ENCODE measurements at regions not wholly inside any gene's neighbourhood (a gene's known extent, or its start where the extent isn't known, plus 50 kb on each side); places are given as distances from the start of the nearest gene placed in this dataset.

GRCh38 chr1:29398431-29398830 lies 162.1 kb downstream of the PTPRU start:
- no peaks in the 10 kb centered on the region for H3K4me1 ChIP-seq
- peaks cover 6% of the 10 kb centered on the region for H3K9me3 Mint-ChIP-seq
- H2AFZ ChIP-seq (replicated peaks): no peak overlapping the region
- no peaks in the 10 kb centered on the region for H3K9me3 ChIP-seq (ENCODE audit: low read depth)
- no peak overlapping the region for H3K4me3 ChIP-seq
- DNase-seq (ENCODE audit: low spot score): no peak
- H3K4me3 Mint-ChIP-seq: no peak overlapping the region
- H3K4me2 ChIP-seq: no peak overlapping the region
- H3K27ac ChIP-seq: no peak overlapping the region
- peaks cover 3% of the 10 kb centered on the region for H3K27me3 Mint-ChIP-seq (ENCODE audit: insufficient read depth, low read depth)
- H3K36me3 ChIP-seq: no peaks in the 10 kb centered on the region
- no peaks in the 10 kb centered on the region for H3K27me3 ChIP-seq
- H3K27ac Mint-ChIP-seq: no peak overlapping the region
- TF ChIP-seq EZH2 (IDR thresholded peaks at IDR 0.05) (no peak), EZH2phosphoT487 (IDR thresholded peaks at IDR 0.05) (no peak)
- TF ChIP-seq, protein P1, sequence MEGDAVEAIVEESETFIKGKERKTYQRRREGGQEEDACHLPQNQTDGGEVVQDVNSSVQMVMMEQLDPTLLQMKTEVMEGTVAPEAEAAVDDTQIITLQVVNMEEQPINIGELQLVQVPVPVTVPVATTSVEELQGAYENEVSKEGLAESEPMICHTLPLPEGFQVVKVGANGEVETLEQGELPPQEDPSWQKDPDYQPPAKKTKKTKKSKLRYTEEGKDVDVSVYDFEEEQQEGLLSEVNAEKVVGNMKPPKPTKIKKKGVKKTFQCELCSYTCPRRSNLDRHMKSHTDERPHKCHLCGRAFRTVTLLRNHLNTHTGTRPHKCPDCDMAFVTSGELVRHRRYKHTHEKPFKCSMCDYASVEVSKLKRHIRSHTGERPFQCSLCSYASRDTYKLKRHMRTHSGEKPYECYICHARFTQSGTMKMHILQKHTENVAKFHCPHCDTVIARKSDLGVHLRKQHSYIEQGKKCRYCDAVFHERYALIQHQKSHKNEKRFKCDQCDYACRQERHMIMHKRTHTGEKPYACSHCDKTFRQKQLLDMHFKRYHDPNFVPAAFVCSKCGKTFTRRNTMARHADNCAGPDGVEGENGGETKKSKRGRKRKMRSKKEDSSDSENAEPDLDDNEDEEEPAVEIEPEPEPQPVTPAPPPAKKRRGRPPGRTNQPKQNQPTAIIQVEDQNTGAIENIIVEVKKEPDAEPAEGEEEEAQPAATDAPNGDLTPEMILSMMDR (IDR thresholded peaks at IDR 0.05): no peak
- H3K36me3 Mint-ChIP-seq: no peaks in the 10 kb centered on the region
- H4K20me1 ChIP-seq (ENCODE audit: low read depth): no peaks in the 10 kb centered on the region
- H3K79me2 ChIP-seq (ENCODE audit: low read depth): no peaks in the 10 kb centered on the region
- H3K9ac ChIP-seq: no peak overlapping the region
- no peaks in the 10 kb centered on the region for H3F3A ChIP-seq (ENCODE audit: low read depth)
- no peaks in the 10 kb centered on the region for H3K4me1 Mint-ChIP-seq

DNA sequence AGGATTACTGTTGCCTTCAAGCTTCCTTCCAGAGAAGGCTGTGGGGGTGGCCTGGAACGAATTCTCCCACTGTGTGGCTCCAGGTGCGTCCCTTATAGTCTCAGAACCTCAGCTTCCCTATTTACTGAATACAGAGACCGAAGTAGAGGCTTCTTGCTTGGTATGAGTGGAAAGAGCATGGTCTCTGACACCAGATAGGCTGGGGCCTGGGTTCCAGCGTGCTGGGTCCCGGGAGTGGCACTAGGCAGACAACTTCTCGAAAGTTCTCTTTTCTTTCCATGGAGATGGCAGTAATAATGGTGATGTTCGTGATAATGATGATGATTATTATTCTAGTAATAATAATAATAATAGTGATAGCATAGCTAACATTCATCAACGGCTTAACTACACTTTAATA lies 161.7 kb downstream of the PTPRU start:
- H3F3A ChIP-seq (ENCODE audit: low read depth): no peaks in the 10 kb centered on the region
- H3K9ac ChIP-seq: no peak overlapping the region
- H3K27me3 Mint-ChIP-seq (ENCODE audit: insufficient read depth, low read depth): peaks cover 6% of the 10 kb centered on the region
- H3K4me1 ChIP-seq: no peaks in the 10 kb centered on the region
- no peaks in the 10 kb centered on the region for H3K27me3 ChIP-seq
- TF ChIP-seq EZH2phosphoT487 (IDR thresholded peaks at IDR 0.05): no peak
- no peak for TF ChIP-seq EZH2 (IDR thresholded peaks at IDR 0.05)
- TF ChIP-seq, protein P1 (IDR thresholded peaks at IDR 0.05): no peak
- no peaks in the 10 kb centered on the region for H3K9me3 ChIP-seq (ENCODE audit: low read depth)
- no peaks in the 10 kb centered on the region for H3K36me3 Mint-ChIP-seq
- H2AFZ ChIP-seq (replicated peaks): no peak overlapping the region
- H4K20me1 ChIP-seq (ENCODE audit: low read depth): no peaks in the 10 kb centered on the region
- no peaks in the 10 kb centered on the region for H3K4me1 Mint-ChIP-seq
- DNase-seq (ENCODE audit: low spot score): no peak
- H3K36me3 ChIP-seq: no peaks in the 10 kb centered on the region
- H3K4me2 ChIP-seq: no peak overlapping the region
- H3K4me3 ChIP-seq: no peak overlapping the region
- H3K27ac Mint-ChIP-seq: no peak overlapping the region
- no peaks in the 10 kb centered on the region for H3K79me2 ChIP-seq (ENCODE audit: low read depth)
- H3K9me3 Mint-ChIP-seq: peaks cover 4% of the 10 kb centered on the region
- H3K27ac ChIP-seq: no peak overlapping the region
- no peak overlapping the region for H3K4me3 Mint-ChIP-seq

GRCh38 chr1:29397256-29397590 lies 160.9 kb downstream of the PTPRU start:
- no peaks in the 10 kb centered on the region for H3K27me3 ChIP-seq
- no peak overlapping the region for H3K27ac ChIP-seq
- H3K4me2 ChIP-seq: no peak overlapping the region
- Mint-ChIP-seq H3K27ac (no peak overlapping the region), H3K4me3 (no peak overlapping the region), H3K9me3 (peaks cover 4% of the 10 kb centered on the region), H3K4me1 (no peaks in the 10 kb centered on the region), H3K27me3 (ENCODE audit: insufficient read depth, low read depth) (peaks cover 6% of the 10 kb centered on the region), H3K36me3 (no peaks in the 10 kb centered on the region)
- H3K9ac ChIP-seq: no peak overlapping the region
- no peaks in the 10 kb centered on the region for H3K9me3 ChIP-seq (ENCODE audit: low read depth)
- no peak overlapping the region for H3K4me3 ChIP-seq
- H3K4me1 ChIP-seq: no peaks in the 10 kb centered on the region
- TF ChIP-seq EZH2phosphoT487 (IDR thresholded peaks at IDR 0.05) (no peak), EZH2 (IDR thresholded peaks at IDR 0.05) (no peak)
- TF ChIP-seq, protein P1 (IDR thresholded peaks at IDR 0.05): no peak
- no peak overlapping the region for H2AFZ ChIP-seq (replicated peaks)
- H3K36me3 ChIP-seq: no peaks in the 10 kb centered on the region
- H4K20me1 ChIP-seq (ENCODE audit: low read depth): no peaks in the 10 kb centered on the region
- no peaks in the 10 kb centered on the region for H3K79me2 ChIP-seq (ENCODE audit: low read depth)
- DNase-seq (ENCODE audit: low spot score): no peak
- no peaks in the 10 kb centered on the region for H3F3A ChIP-seq (ENCODE audit: low read depth)

Measured in neural progenitor cell (in vitro differentiated cells).